IMR-90 (cell line): ENCODE measurements at regions not wholly inside any gene's neighbourhood (a gene's known extent, or its start where the extent isn't known, plus 50 kb on each side); places are given as distances from the start of the nearest gene placed in this dataset.

Experiments
- ATAC-seq: fragments of 200-7000 bp; cut with Tn5 transposase; 2 replicates; pipeline ENCODE4 v1.9.1; 2020; ENCODE audit warnings: low read depth, mild to moderate bottlenecking, moderate library complexity
- BruUV-seq: library from RNA; stranded (reverse); fragments of 400-500 nt; replicated peaks from 2 replicates; lab custom pipeline; 2021; lab: Mats Ljungman, UMichigan
- CTCF ChIA-PET: fragments of 300-600 bp; formaldehyde crosslinking; extraction: SDS; loops from one replicate; lab custom pipeline; 2021; ENCODE audit warnings: antibody characterized with exemption; lab: Yijun Ruan, JAX
- POLR2A ChIA-PET: fragments of 300-600 bp; sonication (Branson Sonifier 250); formaldehyde crosslinking; loops from one replicate; lab custom pipeline; 2022; ENCODE audit warnings: antibody characterized with exemption; ENCODE audit not compliant: unreplicated experiment; lab: Charles Lee
- DNase-seq: peaks from one replicate; pipeline ENCODE4 v3.0.0; 2013
- H2AFZ ChIP-seq: replicated peaks from 2 replicates; pipeline ENCODE3; 2013; ENCODE audit warnings: low read length, mild to moderate bottlenecking; ENCODE audit not compliant: poor library complexity
- H2AK5ac ChIP-seq: 2 replicates; pipeline ENCODE4 v1.6.1; 2013; ENCODE audit warnings: low read depth, low read length, inconsistent platforms
- H2AK9ac ChIP-seq: replicated peaks from 2 replicates; pipeline ENCODE3; 2013; ENCODE audit warnings: mild to moderate bottlenecking, low read depth, low read length, moderate library complexity; ENCODE audit not compliant: poor library complexity
- H2BK120ac ChIP-seq: 2 replicates; pipeline ENCODE4 v1.6.1; 2013; ENCODE audit warnings: low read depth, low read length, inconsistent platforms
- H2BK15ac ChIP-seq: 3 replicates; pipeline ENCODE4 v1.6.1; 2013; ENCODE audit warnings: low read depth, low read length, inconsistent platforms
- H2BK20ac ChIP-seq: 2 replicates; pipeline ENCODE4 v1.6.1; 2013; ENCODE audit warnings: low read depth, mild to moderate bottlenecking, inconsistent platforms, low read length, moderate library complexity
- H2BK5ac ChIP-seq: 2 replicates; pipeline ENCODE4 v1.6.1; 2013; ENCODE audit warnings: mild to moderate bottlenecking, low read depth, low read length, inconsistent platforms; ENCODE audit not compliant: poor library complexity, severe bottlenecking
- H3K14ac ChIP-seq: replicated peaks from 2 replicates; pipeline ENCODE4 v1.6.1; 2013; ENCODE audit warnings: low read depth, low read length, inconsistent platforms
- H3K18ac ChIP-seq: 2 replicates; pipeline ENCODE4 v1.6.1; 2013; ENCODE audit warnings: low read depth, low read length, control low read depth
- H3K23ac ChIP-seq: 2 replicates; pipeline ENCODE4 v1.6.1; 2013; ENCODE audit warnings: low read depth, low read length, inconsistent platforms
- H3K27ac ChIP-seq: 2 replicates; pipeline ENCODE4 v1.5.1; 2013; ENCODE audit warnings: mild to moderate bottlenecking, control low read depth, low read length; ENCODE audit not compliant: insufficient read depth
- H3K27me3 ChIP-seq: 2 replicates; pipeline ENCODE4 v1.6.1; 2013; ENCODE audit warnings: low read length; ENCODE audit not compliant: control insufficient read depth, insufficient read depth
- H3K36me3 ChIP-seq: 2 replicates; pipeline ENCODE4 v1.6.1; 2013; ENCODE audit warnings: low read length, mixed read lengths; ENCODE audit not compliant: control insufficient read depth, insufficient read depth
- H3K4ac ChIP-seq: 2 replicates; pipeline ENCODE4 v1.6.1; 2013; ENCODE audit warnings: low read depth, low read length, inconsistent platforms
- H3K4me1 ChIP-seq: 2 replicates; pipeline ENCODE4 v1.6.1; 2013; ENCODE audit warnings: low read length, mixed read lengths; ENCODE audit not compliant: control insufficient read depth, insufficient read depth
- H3K4me2 ChIP-seq: 2 replicates; pipeline ENCODE4 v1.6.1; 2013; ENCODE audit warnings: low read depth, mild to moderate bottlenecking, control low read depth, low read length, moderate library complexity
- H3K4me3 ChIP-seq: 2 replicates; pipeline ENCODE4 v1.5.1; 2013; ENCODE audit warnings: low read depth, mild to moderate bottlenecking, control low read depth, low read length, moderate library complexity; ENCODE audit not compliant: insufficient read depth
- H3K56ac ChIP-seq: 2 replicates; pipeline ENCODE4 v1.6.1; 2013; ENCODE audit warnings: low read length, inconsistent platforms; ENCODE audit not compliant: insufficient read depth; ENCODE audit errors: extremely low read depth
- H3K79me1 ChIP-seq, 2 experiments: 2 replicates each; pipeline ENCODE4 v1.6.1; 2013; ENCODE audit warnings: low read length in 2 of 2, inconsistent platforms in 1 of 2, low read depth in 1 of 2
- H3K9ac ChIP-seq: 2 replicates; pipeline ENCODE4 v1.6.1; 2013; ENCODE audit warnings: low read depth, low read length, control low read depth
- H3K9me1 ChIP-seq: 2 replicates; pipeline ENCODE4 v1.6.1; 2013; ENCODE audit warnings: low read length, inconsistent platforms; ENCODE audit not compliant: insufficient read depth
- H3K9me3 ChIP-seq: 2 replicates; pipeline ENCODE4 v1.6.1; 2013; ENCODE audit warnings: low read length; ENCODE audit not compliant: control insufficient read depth, insufficient read depth
- H4K20me1 ChIP-seq: 2 replicates; pipeline ENCODE4 v1.6.1; 2013; ENCODE audit warnings: low read length, inconsistent platforms; ENCODE audit not compliant: insufficient read depth
- H4K5ac ChIP-seq: 2 replicates; pipeline ENCODE4 v1.6.1; 2013; ENCODE audit warnings: mild to moderate bottlenecking, low read depth, low read length, control low read depth
- H4K8ac ChIP-seq, 2 experiments: 2 replicates each; pipeline ENCODE4 v1.6.1; 2013; ENCODE audit warnings: low read depth in 2 of 2, low read length in 2 of 2, control low read depth in 1 of 2, inconsistent platforms in 1 of 2
- H4K91ac ChIP-seq: 2 replicates; pipeline ENCODE4 v1.6.1; 2013; ENCODE audit warnings: low read depth, low read length, inconsistent platforms; ENCODE audit not compliant: insufficient read depth
- CEBPB ChIP-seq: IDR thresholded peaks from 2 replicates; pipeline ENCODE4 v1.6.1; 2012; ENCODE audit warnings: low read depth, low read length, improper control_type of control experiment
- CHD1 ChIP-seq: IDR thresholded peaks from 2 replicates; pipeline ENCODE4 v1.6.1; 2012; ENCODE audit warnings: low read depth, low read length, improper control_type of control experiment
- FOS ChIP-seq: fragments of 150-350 bp; IDR thresholded peaks from 2 replicates; pipeline ENCODE4 v1.6.1; 2016; ENCODE audit warnings: low read depth, low read length
- MAFK ChIP-seq: IDR thresholded peaks from 2 replicates; pipeline ENCODE4 v1.6.1; 2012; ENCODE audit warnings: low read depth, low read length, improper control_type of control experiment
- MAZ ChIP-seq: IDR thresholded peaks from 2 replicates; pipeline ENCODE4 v1.6.1; 2012; ENCODE audit warnings: low read depth, mild to moderate bottlenecking, low read length, improper control_type of control experiment, moderate library complexity, borderline replicate concordance
- NFE2L2 ChIP-seq: fragments of 150-350 bp; IDR thresholded peaks from 2 replicates; pipeline ENCODE4 v1.6.1; 2016; ENCODE audit warnings: low read depth, mild to moderate bottlenecking, low read length
- POLR2A ChIP-seq: IDR thresholded peaks from 2 replicates; pipeline ENCODE4 v1.6.1; 2012; ENCODE audit warnings: mild to moderate bottlenecking, low read depth, low read length
- RCOR1 ChIP-seq: IDR thresholded peaks from 2 replicates; pipeline ENCODE4 v1.6.1; 2012; ENCODE audit warnings: mild to moderate bottlenecking, low read length, improper control_type of control experiment; ENCODE audit not compliant: insufficient replicate concordance
- WGBS, 2 experiments: methylation state at CpG; one replicate each; pipeline versions ENCODE4 v1.1.5 to v1.1.7; 2013; ENCODE audit warnings: missing lambda C conversion rate in 2 of 2; ENCODE audit not compliant: insufficient read length in 1 of 2; ENCODE audit errors: extremely low coverage in 2 of 2; 5-methylcytosine and 5-hydroxymethylcytosine counted together
- dilution Hi-C: fragments of 300-500 bp; cut with HindIII; formaldehyde crosslinking; loops from one replicate; pipeline ENCODE4 v1.14.3; 2018; ENCODE audit warnings: low sequenced_read_pairs; ENCODE audit not compliant: unreplicated experiment
- in situ Hi-C: fragments of 300-500 bp; cut with MboI; formaldehyde crosslinking; loops from 3 replicates; pipeline ENCODE4 v1.14.3; 2019; ENCODE audit warnings: low sequenced_read_pairs, inconsistent platforms, mixed read lengths
- intact Hi-C: fragments of 100-400 bp; cut with micrococcal nuclease; formaldehyde crosslinking; loops from 2 replicates; pipeline ENCODE4 v1.10.0; 2022

DNA sequence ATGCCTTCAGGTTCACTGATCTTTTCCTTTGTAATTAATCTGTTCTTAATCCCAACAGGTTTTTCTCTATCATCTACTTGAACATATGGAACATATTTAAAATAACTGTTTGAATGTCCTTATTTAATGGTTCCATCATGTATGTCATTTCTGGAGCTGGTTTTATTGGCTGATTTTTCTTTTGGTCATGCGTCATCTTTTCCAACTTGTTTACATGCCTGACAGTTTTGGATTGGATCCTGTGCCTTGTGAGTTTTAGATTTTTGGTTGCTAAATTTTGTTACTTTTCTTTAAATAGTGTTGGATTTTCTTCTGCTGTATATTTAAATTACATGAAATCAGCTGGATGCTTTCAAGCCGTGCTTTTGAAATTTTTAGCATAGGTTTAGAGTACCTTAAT, 237.3 kb upstream of the DAAM1 start:
- Histone ChIP-seq H2BK20ac (no peak overlapping the region), H3K14ac (no peak overlapping the region), H3K4me1 (no peaks in the 10 kb centered on the region), H2BK15ac (no peak overlapping the region), H4K20me1 (no peaks in the 10 kb centered on the region), H4K5ac (no peak overlapping the region), H3K4me2 (no peak overlapping the region), H3K27ac (no peak overlapping the region), H2BK120ac (no peak overlapping the region), H3K18ac (no peak overlapping the region), H4K91ac (no peak overlapping the region), H2BK5ac (no peak overlapping the region), H2AFZ (no peak overlapping the region), H4K8ac (no peak overlapping the region), H3K4me3 (no peak overlapping the region), H3K4ac (no peak overlapping the region), H3K9ac (no peak overlapping the region), H3K9me3 (no peaks in the 10 kb centered on the region; the same call in 1 of the 2 replicates), H2AK5ac (no peak overlapping the region), H3K56ac (no peak overlapping the region), H3K9me1 (no peaks in the 10 kb centered on the region; the same call in 1 of the 2 replicates), H3K79me1 (no peaks in the 10 kb centered on the region), H3K23ac (no peak overlapping the region), H3K27me3 (peaks cover 15% of the 10 kb centered on the region), H2AK9ac (no peak overlapping the region), H3K36me3 (no peaks in the 10 kb centered on the region)
- intact Hi-C loops (no loop called here), dilution Hi-C loops (no loop called here), in situ Hi-C loops (no loop called here)
- BruUV-seq = no TSS peak
- CTCF ChIA-PET = no interaction called here
- no peak for DNase-seq
- 100% methylated on average over 1 of the region's 2 CpGs; no CpG with 5 or more reads in 1 of the 2 experiments for WGBS, 2 experiments
- ATAC-seq = no peak
- TF ChIP-seq MAZ (no peak), CHD1 (no peak), MAFK (no peak), CEBPB (no peak), RCOR1 (no peak), NFE2L2 (no peak), POLR2A (no peak), FOS (no peak)
- POLR2A ChIA-PET = no interaction called here
